ENCODE measurements at regions not wholly inside any gene's neighbourhood (a gene's known extent, or its start where the extent isn't known, plus 50 kb on each side); places are given as distances from the start of the nearest gene placed in this dataset.

DNA sequence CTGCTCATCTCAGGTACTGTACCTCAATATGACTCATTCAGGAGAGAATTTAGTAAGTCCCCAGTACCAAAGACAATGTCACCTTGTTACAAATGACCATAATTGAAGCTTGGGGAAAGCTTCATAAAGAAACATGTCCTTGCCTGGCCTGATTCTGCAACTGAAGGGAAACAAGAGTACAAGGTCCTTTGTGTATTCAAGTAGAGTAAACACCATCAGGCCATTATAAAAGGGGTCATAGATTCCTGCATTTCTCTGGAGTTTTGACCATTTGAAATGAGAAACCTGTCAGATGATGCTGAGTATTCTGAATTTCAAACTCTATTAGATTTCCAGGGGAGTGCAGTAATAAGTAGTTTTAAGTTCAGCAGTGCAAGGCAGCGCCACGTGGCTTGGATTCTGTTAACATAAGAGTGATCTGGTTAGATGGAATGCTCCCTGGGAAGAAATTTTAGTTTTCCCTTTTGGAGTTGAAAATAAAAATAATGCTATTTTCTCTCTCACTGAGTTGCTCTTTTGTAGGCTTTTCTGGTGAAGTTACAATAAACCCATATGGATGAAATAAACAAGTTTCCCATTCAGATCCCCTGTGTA, 1054.3 kb downstream of the EPHA7 start:
- TF ChIP-seq, protein P1, sequence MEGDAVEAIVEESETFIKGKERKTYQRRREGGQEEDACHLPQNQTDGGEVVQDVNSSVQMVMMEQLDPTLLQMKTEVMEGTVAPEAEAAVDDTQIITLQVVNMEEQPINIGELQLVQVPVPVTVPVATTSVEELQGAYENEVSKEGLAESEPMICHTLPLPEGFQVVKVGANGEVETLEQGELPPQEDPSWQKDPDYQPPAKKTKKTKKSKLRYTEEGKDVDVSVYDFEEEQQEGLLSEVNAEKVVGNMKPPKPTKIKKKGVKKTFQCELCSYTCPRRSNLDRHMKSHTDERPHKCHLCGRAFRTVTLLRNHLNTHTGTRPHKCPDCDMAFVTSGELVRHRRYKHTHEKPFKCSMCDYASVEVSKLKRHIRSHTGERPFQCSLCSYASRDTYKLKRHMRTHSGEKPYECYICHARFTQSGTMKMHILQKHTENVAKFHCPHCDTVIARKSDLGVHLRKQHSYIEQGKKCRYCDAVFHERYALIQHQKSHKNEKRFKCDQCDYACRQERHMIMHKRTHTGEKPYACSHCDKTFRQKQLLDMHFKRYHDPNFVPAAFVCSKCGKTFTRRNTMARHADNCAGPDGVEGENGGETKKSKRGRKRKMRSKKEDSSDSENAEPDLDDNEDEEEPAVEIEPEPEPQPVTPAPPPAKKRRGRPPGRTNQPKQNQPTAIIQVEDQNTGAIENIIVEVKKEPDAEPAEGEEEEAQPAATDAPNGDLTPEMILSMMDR (IDR thresholded peaks at IDR 0.05; ENCODE audit: insufficient read depth, low read length), result no peak
- no peak for TF ChIP-seq POLR2AphosphoS5 (IDR thresholded peaks at IDR 0.05; ENCODE audit: low read depth)
